A673 (cell line): ENCODE measurements at regions not wholly inside any gene's neighbourhood (a gene's known extent, or its start where the extent isn't known, plus 50 kb on each side); places are given as distances from the start of the nearest gene placed in this dataset.
"Not testable (repeated sequence)": the region's sequence is repeated elsewhere in the genome, so short reads cannot be mapped to it uniquely, and the experiment has no call there.

ENCODE experiments used
- BruUV-seq: library from RNA; stranded (reverse); fragments of 400-500 nt; replicated peaks from 2 replicates; lab custom pipeline; 2021; lab: Mats Ljungman, UMichigan
- CTCF ChIA-PET: fragments of 300-600 bp; sonication (Branson Sonifier 250); formaldehyde crosslinking; loops from one replicate; lab custom pipeline; 2022; ENCODE audit warnings: antibody characterized with exemption; lab: Charles Lee
- POLR2A ChIA-PET: fragments of 300-600 bp; sonication (Branson Sonifier 250); formaldehyde crosslinking; loops from one replicate; lab custom pipeline; 2022; ENCODE audit warnings: antibody characterized with exemption; ENCODE audit not compliant: low non-redundant PET; lab: Charles Lee
- DNase-seq: peaks from one replicate; pipeline ENCODE4 v3.0.0-alpha.2; 2015; ENCODE audit warnings: low spot score
- H3K27ac ChIP-seq: fragments of 200-600 bp; sonication (generic); 2 replicates; pipeline ENCODE4 v1.5.1; 2016; ENCODE audit warnings: mixed run types, low read depth, mild to moderate bottlenecking, mixed read lengths, antibody characterized with exemption, low read length; ENCODE audit not compliant: poor library complexity, severe bottlenecking
- H3K27me3 ChIP-seq: fragments of 200-600 bp; sonication (generic); replicated peaks from 2 replicates; pipeline ENCODE4 v1.6.1; 2017; ENCODE audit warnings: mixed run types, low read depth, mild to moderate bottlenecking, mixed read lengths, antibody characterized with exemption, low read length; ENCODE audit not compliant: insufficient read depth, poor library complexity
- H3K36me3 ChIP-seq: fragments of 200-600 bp; sonication (generic); 2 replicates; pipeline ENCODE4 v1.6.1; 2016; ENCODE audit warnings: mixed run types, mild to moderate bottlenecking, mixed read lengths, antibody characterized with exemption, low read length; ENCODE audit not compliant: insufficient read depth, poor library complexity, severe bottlenecking
- H3K4me1 ChIP-seq: fragments of 200-600 bp; sonication (generic); 2 replicates; pipeline ENCODE4 v1.6.1; 2017; ENCODE audit warnings: mixed run types, mild to moderate bottlenecking, mixed read lengths, antibody characterized with exemption, low read length; ENCODE audit not compliant: insufficient read depth, poor library complexity, severe bottlenecking
- H3K4me3 ChIP-seq: fragments of 200-600 bp; sonication (generic); 2 replicates; pipeline ENCODE4 v1.5.1; 2016; ENCODE audit warnings: low read depth, mixed run types, mild to moderate bottlenecking, mixed read lengths, low read length; ENCODE audit not compliant: poor library complexity, severe bottlenecking
- H3K9me3 ChIP-seq: fragments of 200-600 bp; sonication (generic); 2 replicates; pipeline ENCODE4 v1.6.1; 2016; ENCODE audit warnings: mixed run types, low read depth, mild to moderate bottlenecking, mixed read lengths, antibody characterized with exemption, low read length; ENCODE audit not compliant: poor library complexity, severe bottlenecking
- EZH2 ChIP-seq: fragments of 200-600 bp; sonication (generic); IDR thresholded peaks from 2 replicates; pipeline ENCODE4 v1.6.1; 2017; ENCODE audit warnings: borderline replicate concordance, low read depth, mild to moderate bottlenecking, mixed read lengths, antibody characterized with exemption, low read length; ENCODE audit not compliant: poor library complexity, severe bottlenecking
- intact Hi-C: fragments of 100-400 bp; cut with micrococcal nuclease; formaldehyde crosslinking; loops from one replicate; pipeline ENCODE4 v1.10.0; 2022; ENCODE audit not compliant: unreplicated experiment
- TF ChIP-seq, protein P1 (sequence below): fragments of 300-800, 200-600 bp; sonication (generic); conservative IDR thresholded peaks from 2 replicates; pipeline ENCODE4 v1.5.1; 2017; ENCODE audit warnings: low read depth, mild to moderate bottlenecking, antibody characterized with exemption, low read length, moderate library complexity, mixed read lengths

DNA sequence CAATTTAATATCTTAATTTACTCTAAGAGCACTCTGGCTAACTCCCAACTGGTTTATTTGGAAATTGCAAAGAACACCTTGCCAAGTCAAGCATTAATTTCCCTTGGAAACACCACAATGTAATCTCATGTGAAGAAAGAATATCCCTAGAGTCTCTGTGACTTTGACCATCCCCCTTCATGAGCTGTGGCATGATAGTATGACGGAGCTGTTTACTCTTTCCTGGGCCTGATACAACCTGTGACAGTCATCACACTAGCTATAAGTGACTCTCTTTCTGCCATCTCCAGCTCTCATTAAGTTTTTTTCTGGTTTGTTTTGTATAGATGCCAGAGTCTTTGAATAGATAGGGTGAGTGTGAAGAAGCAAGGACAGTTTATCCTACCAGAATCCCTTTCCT lies 470.3 kb upstream of the JARID2 start:
- TF ChIP-seq, protein P1, sequence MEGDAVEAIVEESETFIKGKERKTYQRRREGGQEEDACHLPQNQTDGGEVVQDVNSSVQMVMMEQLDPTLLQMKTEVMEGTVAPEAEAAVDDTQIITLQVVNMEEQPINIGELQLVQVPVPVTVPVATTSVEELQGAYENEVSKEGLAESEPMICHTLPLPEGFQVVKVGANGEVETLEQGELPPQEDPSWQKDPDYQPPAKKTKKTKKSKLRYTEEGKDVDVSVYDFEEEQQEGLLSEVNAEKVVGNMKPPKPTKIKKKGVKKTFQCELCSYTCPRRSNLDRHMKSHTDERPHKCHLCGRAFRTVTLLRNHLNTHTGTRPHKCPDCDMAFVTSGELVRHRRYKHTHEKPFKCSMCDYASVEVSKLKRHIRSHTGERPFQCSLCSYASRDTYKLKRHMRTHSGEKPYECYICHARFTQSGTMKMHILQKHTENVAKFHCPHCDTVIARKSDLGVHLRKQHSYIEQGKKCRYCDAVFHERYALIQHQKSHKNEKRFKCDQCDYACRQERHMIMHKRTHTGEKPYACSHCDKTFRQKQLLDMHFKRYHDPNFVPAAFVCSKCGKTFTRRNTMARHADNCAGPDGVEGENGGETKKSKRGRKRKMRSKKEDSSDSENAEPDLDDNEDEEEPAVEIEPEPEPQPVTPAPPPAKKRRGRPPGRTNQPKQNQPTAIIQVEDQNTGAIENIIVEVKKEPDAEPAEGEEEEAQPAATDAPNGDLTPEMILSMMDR = no peak
- H3K9me3 ChIP-seq = no peaks in the 10 kb centered on the region
- no peak for DNase-seq
- H3K27me3 ChIP-seq = no peaks in the 10 kb centered on the region
- POLR2A ChIA-PET = no interaction called here
- CTCF ChIA-PET = no interaction called here
- no TSS peak for BruUV-seq
- intact Hi-C loops = no loop called here
- no peaks in the 10 kb centered on the region for H3K36me3 ChIP-seq
- H3K4me1 ChIP-seq = peaks cover 20% of the 10 kb centered on the region
- no peak overlapping the region for H3K27ac ChIP-seq
- no peak overlapping the region for H3K4me3 ChIP-seq

DNA sequence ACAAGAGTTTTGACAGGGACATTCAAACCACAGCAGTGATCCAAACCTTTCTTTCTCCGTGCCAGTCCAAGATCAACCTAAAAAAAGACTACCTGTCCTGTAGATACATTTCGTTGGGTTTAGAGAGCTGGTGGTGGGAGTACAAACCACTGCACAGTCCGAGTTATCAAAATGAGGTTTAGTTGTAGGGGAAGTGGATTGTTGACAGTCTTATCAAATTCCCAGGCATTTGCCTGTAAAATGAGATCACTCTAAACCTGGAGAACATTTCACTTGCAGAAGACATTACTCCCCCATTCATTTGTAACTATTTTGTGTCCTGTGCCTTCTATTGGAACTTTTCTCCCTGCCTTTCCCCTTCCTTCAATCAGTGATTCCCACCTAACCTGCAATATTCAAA lies 469.6 kb upstream of the JARID2 start:
- BruUV-seq = no TSS peak
- Histone ChIP-seq H3K27me3 (no peaks in the 10 kb centered on the region), H3K9me3 (no peaks in the 10 kb centered on the region), H3K4me1 (peaks cover 20% of the 10 kb centered on the region), H3K4me3 (no peak overlapping the region), H3K27ac (no peak overlapping the region), H3K36me3 (no peaks in the 10 kb centered on the region)
- no peak for DNase-seq
- POLR2A ChIA-PET = no interaction called here
- CTCF ChIA-PET = no interaction called here
- no peak for TF ChIP-seq EZH2
- TF ChIP-seq, protein P1 = no peak
- intact Hi-C loops = no loop called here

DNA sequence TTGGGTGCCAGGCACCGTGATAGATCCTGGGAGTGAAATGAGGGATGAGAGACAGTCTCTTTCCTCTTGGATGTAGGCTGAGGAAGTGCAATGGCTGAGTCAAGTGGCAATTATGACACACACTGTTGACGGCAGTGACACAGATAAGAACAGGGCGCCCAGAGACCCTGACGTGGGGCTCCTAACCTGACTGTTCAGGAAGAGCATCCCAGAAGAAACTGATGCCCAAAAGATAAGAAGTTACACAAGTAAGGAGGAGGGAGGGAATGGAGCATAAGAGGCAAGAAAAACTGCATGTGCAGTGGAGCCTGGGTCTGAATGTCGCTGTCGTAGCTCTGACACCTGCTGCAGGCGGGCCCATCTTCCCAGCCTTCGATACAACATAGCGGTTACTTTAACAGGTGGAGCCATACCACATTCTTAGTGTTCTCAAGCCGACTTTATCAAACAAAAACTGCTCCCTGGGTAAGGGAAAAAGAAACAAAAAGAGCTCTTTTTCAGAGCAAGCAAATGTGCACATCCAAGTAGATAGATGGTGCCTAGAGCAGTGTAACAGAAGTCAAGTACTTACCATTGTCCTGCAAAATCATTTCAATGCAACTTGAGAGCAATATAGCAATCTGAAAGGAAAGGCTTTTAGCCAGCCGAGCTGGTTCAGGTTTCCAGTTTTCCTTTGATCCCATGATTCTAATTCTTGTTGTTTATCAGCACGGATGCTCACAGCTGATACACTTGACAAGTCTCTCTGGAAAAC lies 463.9 kb upstream of the JARID2 start:
- no peak for DNase-seq
- POLR2A ChIA-PET = no interaction called here
- H3K27ac ChIP-seq = no peak overlapping the region
- no peak overlapping the region for H3K4me3 ChIP-seq
- intact Hi-C loops = no loop called here
- H3K9me3 ChIP-seq = no peaks in the 10 kb centered on the region
- H3K36me3 ChIP-seq = no peaks in the 10 kb centered on the region
- no peaks in the 10 kb centered on the region for H3K27me3 ChIP-seq
- TF ChIP-seq, protein P1 = no peak
- no peak for TF ChIP-seq EZH2
- no TSS peak for BruUV-seq
- CTCF ChIA-PET = no interaction called here
- peaks cover 22% of the 10 kb centered on the region for H3K4me1 ChIP-seq

DNA sequence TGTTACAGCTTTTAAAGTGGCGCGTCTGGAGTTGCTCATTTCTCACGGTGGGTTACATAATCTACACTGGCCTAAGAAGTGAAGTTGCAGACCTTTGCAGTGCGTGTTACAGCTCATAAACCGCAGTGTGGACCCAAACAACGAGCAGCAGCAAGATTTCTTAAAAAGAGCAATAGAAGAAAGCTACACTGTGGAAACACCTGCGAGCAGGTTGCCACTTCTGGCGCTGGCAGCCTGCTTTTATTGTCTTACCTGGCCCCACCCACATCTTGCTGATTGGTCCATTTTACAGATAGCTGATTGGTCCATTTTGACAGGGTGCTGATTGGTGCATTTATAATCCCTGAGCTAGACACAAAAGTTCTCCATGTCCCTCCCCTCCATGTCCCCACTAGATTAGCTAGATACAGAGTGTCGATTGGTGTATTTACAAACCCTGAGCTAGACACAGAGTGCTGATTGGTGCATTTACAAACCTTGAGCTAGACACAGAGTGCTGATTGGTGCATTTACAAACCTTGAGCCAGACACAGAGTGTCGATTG lies 462.9 kb upstream of the JARID2 start:
- H3K4me3 ChIP-seq, H3K36me3 ChIP-seq, CTCF ChIA-PET, DNase-seq, POLR2A ChIA-PET, H3K27me3 ChIP-seq, BruUV-seq, intact Hi-C loops, H3K9me3 ChIP-seq, H3K27ac ChIP-seq: not testable (repeated sequence)
- peaks cover 16% of the 10 kb centered on the region for H3K4me1 ChIP-seq
